A673 (cell line): ENCODE measurements at regions not wholly inside any gene's neighbourhood (a gene's known extent, or its start where the extent isn't known, plus 50 kb on each side); places are given as distances from the start of the nearest gene placed in this dataset.

Experiments
- BruUV-seq: library from RNA; stranded (reverse); fragments of 400-500 nt; replicated peaks from 2 replicates; lab custom pipeline; 2021; lab: Mats Ljungman, UMichigan
- CTCF ChIA-PET: fragments of 300-600 bp; sonication (Branson Sonifier 250); formaldehyde crosslinking; loops from one replicate; lab custom pipeline; 2022; ENCODE audit warnings: antibody characterized with exemption; lab: Charles Lee
- POLR2A ChIA-PET: fragments of 300-600 bp; sonication (Branson Sonifier 250); formaldehyde crosslinking; loops from one replicate; lab custom pipeline; 2022; ENCODE audit warnings: antibody characterized with exemption; ENCODE audit not compliant: low non-redundant PET; lab: Charles Lee
- DNase-seq: peaks from one replicate; pipeline ENCODE4 v3.0.0-alpha.2; 2015; ENCODE audit warnings: low spot score
- H3K27ac ChIP-seq: fragments of 200-600 bp; sonication (generic); 2 replicates; pipeline ENCODE4 v1.5.1; 2016; ENCODE audit warnings: mixed run types, low read depth, mild to moderate bottlenecking, mixed read lengths, antibody characterized with exemption, low read length; ENCODE audit not compliant: poor library complexity, severe bottlenecking
- H3K27me3 ChIP-seq: fragments of 200-600 bp; sonication (generic); replicated peaks from 2 replicates; pipeline ENCODE4 v1.6.1; 2017; ENCODE audit warnings: mixed run types, low read depth, mild to moderate bottlenecking, mixed read lengths, antibody characterized with exemption, low read length; ENCODE audit not compliant: insufficient read depth, poor library complexity
- H3K36me3 ChIP-seq: fragments of 200-600 bp; sonication (generic); 2 replicates; pipeline ENCODE4 v1.6.1; 2016; ENCODE audit warnings: mixed run types, mild to moderate bottlenecking, mixed read lengths, antibody characterized with exemption, low read length; ENCODE audit not compliant: insufficient read depth, poor library complexity, severe bottlenecking
- H3K4me1 ChIP-seq: fragments of 200-600 bp; sonication (generic); 2 replicates; pipeline ENCODE4 v1.6.1; 2017; ENCODE audit warnings: mixed run types, mild to moderate bottlenecking, mixed read lengths, antibody characterized with exemption, low read length; ENCODE audit not compliant: insufficient read depth, poor library complexity, severe bottlenecking
- H3K4me3 ChIP-seq: fragments of 200-600 bp; sonication (generic); 2 replicates; pipeline ENCODE4 v1.5.1; 2016; ENCODE audit warnings: low read depth, mixed run types, mild to moderate bottlenecking, mixed read lengths, low read length; ENCODE audit not compliant: poor library complexity, severe bottlenecking
- H3K9me3 ChIP-seq: fragments of 200-600 bp; sonication (generic); 2 replicates; pipeline ENCODE4 v1.6.1; 2016; ENCODE audit warnings: mixed run types, low read depth, mild to moderate bottlenecking, mixed read lengths, antibody characterized with exemption, low read length; ENCODE audit not compliant: poor library complexity, severe bottlenecking
- EZH2 ChIP-seq: fragments of 200-600 bp; sonication (generic); IDR thresholded peaks from 2 replicates; pipeline ENCODE4 v1.6.1; 2017; ENCODE audit warnings: borderline replicate concordance, low read depth, mild to moderate bottlenecking, mixed read lengths, antibody characterized with exemption, low read length; ENCODE audit not compliant: poor library complexity, severe bottlenecking
- intact Hi-C: fragments of 100-400 bp; cut with micrococcal nuclease; formaldehyde crosslinking; loops from one replicate; pipeline ENCODE4 v1.10.0; 2022; ENCODE audit not compliant: unreplicated experiment
- TF ChIP-seq, protein P1 (sequence below): fragments of 300-800, 200-600 bp; sonication (generic); conservative IDR thresholded peaks from 2 replicates; pipeline ENCODE4 v1.5.1; 2017; ENCODE audit warnings: low read depth, mild to moderate bottlenecking, antibody characterized with exemption, low read length, moderate library complexity, mixed read lengths

DNA sequence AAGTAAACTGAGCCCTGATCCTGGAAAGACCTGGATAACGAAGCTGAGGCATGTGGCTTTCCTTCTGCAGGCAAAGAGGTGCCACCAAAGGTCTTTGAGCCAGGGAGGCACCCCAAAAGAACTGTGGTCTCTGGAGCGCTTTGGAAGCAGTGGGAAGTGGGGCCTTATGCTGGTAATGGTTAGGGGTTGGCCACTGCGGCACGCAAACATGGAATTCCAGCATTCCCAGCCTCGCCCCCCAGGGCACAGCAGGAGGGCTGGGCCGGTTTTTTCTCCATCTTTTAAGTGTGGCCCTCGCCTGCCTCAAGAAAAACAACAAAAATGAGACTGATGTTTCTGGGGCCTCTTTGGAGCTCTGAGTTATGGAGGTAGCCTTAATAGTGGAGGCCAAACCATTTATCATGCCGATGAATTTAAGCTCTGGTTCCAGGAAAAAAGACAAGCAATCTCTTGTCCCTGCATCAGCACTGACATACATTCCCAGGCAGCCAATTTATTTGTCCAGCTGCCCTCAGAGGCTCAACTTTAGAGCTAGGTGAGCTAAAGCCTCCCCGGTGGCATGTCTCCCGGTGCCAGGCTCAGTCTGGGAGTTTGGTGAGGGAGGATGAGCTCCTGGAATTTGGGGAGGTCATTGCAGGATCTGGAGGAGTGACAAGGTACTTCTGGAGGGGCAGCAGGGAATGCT, 109.0 kb downstream of the TLE3 start:
- Histone ChIP-seq H3K4me3 (no peak overlapping the region), H3K36me3 (no peaks in the 10 kb centered on the region), H3K27me3 (peaks cover 7% of the 10 kb centered on the region), H3K9me3 (no peaks in the 10 kb centered on the region), H3K4me1 (no peaks in the 10 kb centered on the region), H3K27ac (no peak overlapping the region)
- no peak for DNase-seq
- BruUV-seq: no TSS peak
- intact Hi-C loops: no loop called here
- CTCF ChIA-PET: no interaction called here
- TF ChIP-seq, protein P1, sequence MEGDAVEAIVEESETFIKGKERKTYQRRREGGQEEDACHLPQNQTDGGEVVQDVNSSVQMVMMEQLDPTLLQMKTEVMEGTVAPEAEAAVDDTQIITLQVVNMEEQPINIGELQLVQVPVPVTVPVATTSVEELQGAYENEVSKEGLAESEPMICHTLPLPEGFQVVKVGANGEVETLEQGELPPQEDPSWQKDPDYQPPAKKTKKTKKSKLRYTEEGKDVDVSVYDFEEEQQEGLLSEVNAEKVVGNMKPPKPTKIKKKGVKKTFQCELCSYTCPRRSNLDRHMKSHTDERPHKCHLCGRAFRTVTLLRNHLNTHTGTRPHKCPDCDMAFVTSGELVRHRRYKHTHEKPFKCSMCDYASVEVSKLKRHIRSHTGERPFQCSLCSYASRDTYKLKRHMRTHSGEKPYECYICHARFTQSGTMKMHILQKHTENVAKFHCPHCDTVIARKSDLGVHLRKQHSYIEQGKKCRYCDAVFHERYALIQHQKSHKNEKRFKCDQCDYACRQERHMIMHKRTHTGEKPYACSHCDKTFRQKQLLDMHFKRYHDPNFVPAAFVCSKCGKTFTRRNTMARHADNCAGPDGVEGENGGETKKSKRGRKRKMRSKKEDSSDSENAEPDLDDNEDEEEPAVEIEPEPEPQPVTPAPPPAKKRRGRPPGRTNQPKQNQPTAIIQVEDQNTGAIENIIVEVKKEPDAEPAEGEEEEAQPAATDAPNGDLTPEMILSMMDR: no peak
- TF ChIP-seq EZH2: no peak
- POLR2A ChIA-PET: no interaction called here

DNA sequence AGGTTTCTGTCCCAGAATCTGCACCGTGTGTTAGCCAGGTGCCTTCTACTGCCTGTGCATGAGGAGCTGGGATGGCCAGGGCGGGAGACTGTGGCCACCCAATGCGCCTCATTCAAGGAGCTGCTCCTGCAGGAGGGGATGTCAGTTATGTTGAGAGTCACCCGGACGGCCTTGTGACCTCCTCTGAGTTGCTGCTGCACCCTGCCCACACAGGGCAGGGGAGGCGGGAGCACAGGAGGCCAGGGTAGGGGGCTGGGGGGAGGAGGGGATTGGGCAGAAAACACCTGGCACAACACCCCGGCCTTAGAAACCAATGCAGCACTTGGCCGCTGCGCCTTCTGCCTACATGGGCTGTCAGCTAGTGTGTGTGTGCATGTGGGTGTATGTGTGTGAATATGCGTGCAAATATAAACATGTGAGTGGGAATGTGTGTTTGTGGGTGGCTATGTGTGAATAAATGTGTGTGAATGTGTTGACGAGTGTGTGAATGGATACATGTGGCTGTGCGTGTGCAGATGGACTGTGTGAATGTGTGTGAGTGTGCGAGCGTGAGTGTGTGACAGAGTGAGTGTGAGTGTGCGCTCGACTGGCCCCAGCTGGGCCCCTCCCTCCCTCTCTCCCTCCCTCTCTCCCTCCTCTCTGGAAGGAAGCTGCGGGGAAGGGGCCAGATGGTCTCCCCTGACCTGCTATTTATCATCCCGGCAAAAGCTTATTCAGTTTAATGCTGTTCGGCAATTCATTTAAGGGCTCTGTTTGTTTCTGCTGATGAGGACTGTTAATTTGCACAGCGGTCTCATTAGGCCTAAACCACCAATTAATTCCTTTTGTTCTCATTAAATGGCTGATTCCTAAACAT, 106.9 kb downstream of the TLE3 start:
- Histone ChIP-seq H3K27ac (no peak overlapping the region), H3K36me3 (no peaks in the 10 kb centered on the region), H3K4me3 (no peak overlapping the region), H3K9me3 (no peaks in the 10 kb centered on the region), H3K27me3 (peaks cover 4% of the 10 kb centered on the region), H3K4me1 (no peaks in the 10 kb centered on the region)
- CTCF ChIA-PET: no interaction called here
- TF ChIP-seq, protein P1: no peak
- TF ChIP-seq EZH2: no peak
- no peak for DNase-seq
- POLR2A ChIA-PET: no interaction called here
- BruUV-seq: no TSS peak
- intact Hi-C loops: no loop called here

DNA sequence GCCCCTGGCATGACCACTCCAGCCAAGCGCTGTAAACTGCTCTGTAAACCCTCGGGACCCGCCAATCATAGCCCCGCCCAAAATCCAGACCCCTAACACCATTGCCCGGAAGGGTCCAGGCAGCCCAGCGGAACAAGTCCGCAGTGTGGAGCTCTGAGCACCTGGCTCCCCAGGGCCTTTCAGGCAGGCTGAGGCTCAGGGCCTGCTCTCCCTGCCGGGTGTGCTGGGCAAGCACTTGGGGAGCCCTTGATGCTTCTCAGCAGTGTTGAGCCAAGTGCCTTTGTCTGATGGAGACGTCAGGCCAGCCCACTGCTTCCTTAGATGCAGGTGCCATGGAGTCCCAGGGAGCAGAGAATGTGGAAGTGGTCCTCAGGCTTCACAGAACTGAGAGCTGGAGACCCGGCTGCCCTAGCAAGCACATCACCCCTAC, 106.2 kb downstream of the TLE3 start:
- POLR2A ChIA-PET: interaction anchor here (0.6 kb wide), 1 partner anchor 1211 kb away, joined by 10 read pairs; no protein-coding TSS in a partner anchor
- Histone ChIP-seq H3K36me3 (no peaks in the 10 kb centered on the region), H3K4me1 (no peaks in the 10 kb centered on the region), H3K27ac (no peak overlapping the region), H3K27me3 (no peaks in the 10 kb centered on the region), H3K9me3 (no peaks in the 10 kb centered on the region), H3K4me3 (no peak overlapping the region)
- no TSS peak for BruUV-seq
- TF ChIP-seq, protein P1: no peak
- no peak for TF ChIP-seq EZH2
- CTCF ChIA-PET: no interaction called here
- no peak for DNase-seq
- intact Hi-C loops: no loop called here
